ENCODE measurements at regions not wholly inside any gene's neighbourhood (a gene's known extent, or its start where the extent isn't known, plus 50 kb on each side); places are given as distances from the start of the nearest gene placed in this dataset.

DNA sequence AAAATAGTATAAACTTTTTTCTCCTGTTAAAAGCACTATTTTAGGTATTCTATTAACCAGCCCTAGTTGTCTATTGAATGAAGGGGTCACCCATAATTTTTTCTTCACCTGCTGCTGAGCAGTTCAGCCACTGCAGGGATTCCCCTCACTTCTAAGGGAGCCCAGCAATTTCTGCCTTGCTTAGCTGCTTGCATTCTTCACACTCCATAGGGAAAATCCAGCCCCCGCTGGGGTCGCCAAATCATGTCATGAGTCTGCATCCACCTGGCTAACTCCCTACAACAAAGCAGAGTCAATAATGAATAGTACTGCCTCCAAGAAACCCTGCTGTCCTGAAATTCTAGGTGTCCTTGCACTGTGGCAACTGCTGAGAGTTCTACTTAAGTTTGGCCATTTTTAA is 886.5 kb downstream of the CDY2B start:
- no peak for DNase-seq
- no peak overlapping the region for H3K4me3 ChIP-seq (ENCODE audit: low read depth in 1 of 2, low read length in 2 of 2)
- no peaks in the 10 kb centered on the region for H3K27me3 ChIP-seq (ENCODE audit: insufficient read depth, low read length, poor library complexity)

DNA sequence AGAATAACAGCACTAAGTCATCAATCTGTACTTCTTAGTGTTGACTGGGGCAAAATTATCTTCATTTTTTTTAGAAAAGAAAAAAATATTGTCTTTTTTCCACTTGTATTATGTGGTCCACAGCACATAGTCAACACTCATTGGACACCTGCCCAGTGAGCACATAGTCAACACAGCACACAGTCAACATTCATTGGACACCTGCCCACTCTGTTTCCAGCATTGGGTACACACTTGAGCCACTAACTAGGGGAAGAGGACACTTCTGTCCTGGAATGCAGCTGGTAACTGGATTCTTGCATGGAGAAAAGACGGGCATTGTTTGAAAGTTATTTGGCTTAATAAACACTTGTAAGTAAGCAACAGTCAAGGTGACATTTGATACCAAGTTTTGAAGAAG is 898.2 kb downstream of the CDY2B start:
- Histone ChIP-seq H3K27ac (ENCODE audit: low read length) (no peak overlapping the region), H3K4me3 (ENCODE audit: low read depth in 1 of 2, low read length in 2 of 2) (no peak overlapping the region), H3K27me3 (ENCODE audit: insufficient read depth, low read length, poor library complexity) (no peaks in the 10 kb centered on the region), H4K20me1 (ENCODE audit: insufficient read depth, low read length) (no peaks in the 10 kb centered on the region), H3K4me2 (ENCODE audit: insufficient read depth, low read length) (no peak overlapping the region), H3K36me3 (ENCODE audit: insufficient read depth, low read length) (no peaks in the 10 kb centered on the region), H3K9ac (ENCODE audit: low read depth, low read length) (no peak overlapping the region), H3K9me3 (ENCODE audit: insufficient read depth, low read length, severe bottlenecking) (no peaks in the 10 kb centered on the region), H2AFZ (ENCODE audit: low read depth, low read length) (no peak overlapping the region), H3K4me1 (ENCODE audit: insufficient read depth, low read length) (no peaks in the 10 kb centered on the region), H3K79me2 (ENCODE audit: insufficient read depth, low read length) (no peaks in the 10 kb centered on the region)
- DNase-seq: no peak
- no peak for ATAC-seq (ENCODE audit: insufficient read depth, low read depth)
- TF ChIP-seq EZH2 (IDR thresholded peaks at IDR 0.05; ENCODE audit: borderline replicate concordance, low read depth, low read length, severe bottlenecking): no peak
- TF ChIP-seq, protein P1, sequence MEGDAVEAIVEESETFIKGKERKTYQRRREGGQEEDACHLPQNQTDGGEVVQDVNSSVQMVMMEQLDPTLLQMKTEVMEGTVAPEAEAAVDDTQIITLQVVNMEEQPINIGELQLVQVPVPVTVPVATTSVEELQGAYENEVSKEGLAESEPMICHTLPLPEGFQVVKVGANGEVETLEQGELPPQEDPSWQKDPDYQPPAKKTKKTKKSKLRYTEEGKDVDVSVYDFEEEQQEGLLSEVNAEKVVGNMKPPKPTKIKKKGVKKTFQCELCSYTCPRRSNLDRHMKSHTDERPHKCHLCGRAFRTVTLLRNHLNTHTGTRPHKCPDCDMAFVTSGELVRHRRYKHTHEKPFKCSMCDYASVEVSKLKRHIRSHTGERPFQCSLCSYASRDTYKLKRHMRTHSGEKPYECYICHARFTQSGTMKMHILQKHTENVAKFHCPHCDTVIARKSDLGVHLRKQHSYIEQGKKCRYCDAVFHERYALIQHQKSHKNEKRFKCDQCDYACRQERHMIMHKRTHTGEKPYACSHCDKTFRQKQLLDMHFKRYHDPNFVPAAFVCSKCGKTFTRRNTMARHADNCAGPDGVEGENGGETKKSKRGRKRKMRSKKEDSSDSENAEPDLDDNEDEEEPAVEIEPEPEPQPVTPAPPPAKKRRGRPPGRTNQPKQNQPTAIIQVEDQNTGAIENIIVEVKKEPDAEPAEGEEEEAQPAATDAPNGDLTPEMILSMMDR (IDR thresholded peaks at IDR 0.05; ENCODE audit: borderline replicate concordance, extremely low read depth, low read length, poor library complexity, severe bottlenecking): no peak

More for the DNA sequence above, 886.5 kb downstream of the CDY2B start:
- H3K4me2 ChIP-seq (ENCODE audit: insufficient read depth, low read length): no peak overlapping the region
- no peak overlapping the region for H3K9ac ChIP-seq (ENCODE audit: low read depth, low read length)
- H3K9me3 ChIP-seq (ENCODE audit: insufficient read depth, low read length, severe bottlenecking): no peaks in the 10 kb centered on the region
- no peak overlapping the region for H3K27ac ChIP-seq (ENCODE audit: low read length)
- TF ChIP-seq EZH2 (IDR thresholded peaks at IDR 0.05; ENCODE audit: borderline replicate concordance, low read depth, low read length, severe bottlenecking): no peak
- TF ChIP-seq, protein P1 (IDR thresholded peaks at IDR 0.05; ENCODE audit: borderline replicate concordance, extremely low read depth, low read length, poor library complexity, severe bottlenecking): no peak
- no peak for ATAC-seq (ENCODE audit: insufficient read depth, low read depth)
- H4K20me1 ChIP-seq (ENCODE audit: insufficient read depth, low read length): no peaks in the 10 kb centered on the region
- no peaks in the 10 kb centered on the region for H3K79me2 ChIP-seq (ENCODE audit: insufficient read depth, low read length)
- H2AFZ ChIP-seq (ENCODE audit: low read depth, low read length): no peak overlapping the region
- no peaks in the 10 kb centered on the region for H3K4me1 ChIP-seq (ENCODE audit: insufficient read depth, low read length)
- H3K36me3 ChIP-seq (ENCODE audit: insufficient read depth, low read length): no peaks in the 10 kb centered on the region

DNA sequence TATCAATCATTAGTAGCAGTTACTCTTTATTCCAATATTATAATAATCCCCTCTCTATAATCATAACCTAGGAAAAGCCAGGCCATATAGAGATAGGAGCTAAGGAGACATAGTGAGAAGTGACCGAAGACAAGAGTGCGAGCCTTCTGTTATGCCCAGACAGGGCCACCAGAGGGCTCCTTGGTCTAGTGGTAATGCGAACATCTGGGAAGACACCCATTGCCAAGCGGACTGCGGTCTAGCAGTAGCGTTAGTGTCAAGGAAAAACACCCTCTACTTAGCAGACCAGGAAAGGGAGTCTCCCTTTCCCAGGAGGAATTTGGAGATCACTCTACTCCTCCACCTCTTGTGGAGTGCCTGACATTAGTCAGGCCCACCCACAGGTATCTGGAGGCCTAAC is 920.9 kb downstream of the CDY2B start:
- H3K79me2 ChIP-seq (ENCODE audit: insufficient read depth, low read length): no peaks in the 10 kb centered on the region

More for the DNA sequence above, 920.9 kb downstream of the CDY2B start:
- Histone ChIP-seq H3K9ac (ENCODE audit: low read depth, low read length) (no peak overlapping the region), H3K4me2 (ENCODE audit: insufficient read depth, low read length) (no peak overlapping the region), H3K36me3 (ENCODE audit: insufficient read depth, low read length) (no peaks in the 10 kb centered on the region), H2AFZ (ENCODE audit: low read depth, low read length) (no peak overlapping the region), H4K20me1 (ENCODE audit: insufficient read depth, low read length) (no peaks in the 10 kb centered on the region), H3K27me3 (ENCODE audit: insufficient read depth, low read length, poor library complexity) (no peaks in the 10 kb centered on the region), H3K4me3 (ENCODE audit: low read depth in 1 of 2, low read length in 2 of 2) (no peak overlapping the region), H3K4me1 (ENCODE audit: insufficient read depth, low read length) (no peaks in the 10 kb centered on the region), H3K9me3 (ENCODE audit: insufficient read depth, low read length, severe bottlenecking) (no peaks in the 10 kb centered on the region), H3K27ac (ENCODE audit: low read length) (no peak overlapping the region)
- ATAC-seq (ENCODE audit: insufficient read depth, low read depth) (no peak), DNase-seq (peak; percentile 2)
- TF ChIP-seq, protein P1 (IDR thresholded peaks at IDR 0.05; ENCODE audit: borderline replicate concordance, extremely low read depth, low read length, poor library complexity, severe bottlenecking): no peak
- TF ChIP-seq EZH2 (IDR thresholded peaks at IDR 0.05; ENCODE audit: borderline replicate concordance, low read depth, low read length, severe bottlenecking): no peak

All from DND-41 (cell line).